Aorta (tissue), 5 donors: ENCODE measurements at regions not wholly inside any gene's neighbourhood (a gene's known extent, or its start where the extent isn't known, plus 50 kb on each side); places are given as distances from the start of the nearest gene placed in this dataset.

Source experiments
- ATAC-seq: fragments of 200-7000 bp; cut with Tn5 transposase; one replicate; pipeline ENCODE4 v1.9.1; 2022; ENCODE audit warnings: moderate library complexity; ENCODE audit not compliant: low FRiP score
- DNase-seq, 2 donors: peaks; one replicate each; pipeline ENCODE4 v3.0.0-alpha.2; 2020
- H3K27ac ChIP-seq, 2 donors: one replicate each; pipeline ENCODE4 v1.5.1; 2013; ENCODE audit warnings: low read length in 2 of 2, mild to moderate bottlenecking in 2 of 2, moderate library complexity in 2 of 2, control low read depth in 1 of 2, inconsistent platforms in 1 of 2, low read depth in 1 of 2
- H3K27me3 ChIP-seq, 2 donors: one replicate each; pipeline ENCODE4 v1.6.1; 2013; ENCODE audit warnings: control low read depth in 1 of 2, low read length in 1 of 2, mild to moderate bottlenecking in 1 of 2, moderate library complexity in 1 of 2; ENCODE audit not compliant: insufficient read depth in 2 of 2, control insufficient read depth in 1 of 2
- H3K36me3 ChIP-seq, 2 donors: one replicate each; pipeline ENCODE4 v1.6.1; 2013; ENCODE audit warnings: control low read depth in 1 of 2, low read length in 1 of 2, mild to moderate bottlenecking in 1 of 2; ENCODE audit not compliant: insufficient read depth in 2 of 2, control insufficient read depth in 1 of 2
- H3K4me1 ChIP-seq, 2 donors: one replicate each; pipeline ENCODE4 v1.6.1; 2013; ENCODE audit warnings: low read length in 2 of 2, control low read depth in 1 of 2, mild to moderate bottlenecking in 1 of 2, moderate library complexity in 1 of 2; ENCODE audit not compliant: insufficient read depth in 2 of 2, control insufficient read depth in 1 of 2
- H3K4me3 ChIP-seq, 2 donors: one replicate each; pipeline ENCODE4 v1.5.1; 2013; ENCODE audit warnings: low read length in 2 of 2, control low read depth in 1 of 2, mild to moderate bottlenecking in 1 of 2
- H3K9me3 ChIP-seq: one replicate; pipeline ENCODE4 v1.6.1; 2013; ENCODE audit warnings: mild to moderate bottlenecking, low read length; ENCODE audit not compliant: control insufficient read depth
- WGBS, 2 donors: extraction: QIAGEN DNeasy Blood & Tissue Kit; methylation state at CpG; one replicate each; pipeline ENCODE4 v1.1.7; 2013; 5-methylcytosine and 5-hydroxymethylcytosine counted together
- intact Hi-C, 2 donors: fragments of 100-400 bp; cut with DNase I; formaldehyde crosslinking; loops; one replicate each; pipeline versions ENCODE4 v1.14.2 to v1.15.0; 2022
- donor health status: healthy with polysubstance abuse.
- donor health status: Bipolar disorder and iron deficiency.
- donor health status: DM: no; HTN: no; CAD: no.
- donor health status: DM: no; HTN: no; CAD: no.
- donor health status: DM: yes; HTN: yes; CAD: no.

DNA sequence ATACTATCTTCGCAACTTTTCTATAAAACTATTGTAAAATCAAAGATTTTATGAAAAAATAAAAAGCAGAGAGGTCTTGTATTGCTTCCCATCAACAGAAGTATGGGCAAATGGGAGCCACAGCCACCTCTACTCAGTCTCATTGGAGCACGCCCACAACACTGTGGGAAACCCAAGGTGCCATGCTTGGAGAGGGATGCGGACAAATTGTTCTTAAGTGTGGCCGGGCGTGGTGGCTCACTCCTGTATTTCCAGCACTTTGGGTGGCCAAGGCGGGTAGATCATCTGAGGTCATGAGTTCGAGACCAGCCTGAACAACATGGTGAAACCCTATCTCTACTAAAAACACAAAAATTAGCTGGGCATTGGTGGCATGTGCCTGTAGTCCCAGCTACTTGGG, 498.2 kb upstream of the SOX5 start:
- no peak overlapping the region for H3K4me3 ChIP-seq
- no peak overlapping the region for H3K27ac ChIP-seq
- WGBS, 2 donors = 97% methylated on average over 7 of the region's 7 CpGs
- intact Hi-C loops = no loop called here
- DNase-seq (no peak), ATAC-seq (no peak)
- H3K4me1 ChIP-seq = no peaks in the 10 kb centered on the region
- no peaks in the 10 kb centered on the region for H3K27me3 ChIP-seq
- H3K36me3 ChIP-seq = no peaks in the 10 kb centered on the region
- no peaks in the 10 kb centered on the region for H3K9me3 ChIP-seq

DNA sequence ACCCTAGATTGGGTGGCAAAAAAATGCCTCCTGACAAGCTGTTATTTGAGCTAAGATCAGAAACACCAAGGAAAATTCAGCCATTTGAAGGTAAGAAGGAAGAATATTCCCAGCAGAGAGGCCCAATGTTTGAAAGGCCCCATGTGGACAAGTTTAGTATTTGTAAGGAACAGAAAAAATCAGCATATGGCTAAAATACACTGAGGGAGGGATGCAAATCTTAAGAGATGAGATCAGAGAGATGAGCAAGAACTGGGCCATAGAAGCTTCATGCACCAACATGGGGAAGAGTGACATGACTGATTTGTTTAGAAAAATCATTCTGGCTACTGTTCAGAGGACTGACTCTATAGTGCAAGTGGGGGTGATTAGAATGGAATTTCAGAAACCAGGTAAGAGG, 496.8 kb upstream of the SOX5 start:
- DNase-seq (no peak), ATAC-seq (no peak)
- Histone ChIP-seq H3K4me1 (peaks cover 0 to under 1% of the 10 kb centered on the region in 2 donors), H3K27me3 (no peaks in the 10 kb centered on the region), H3K27ac (no peak overlapping the region), H3K9me3 (no peaks in the 10 kb centered on the region), H3K4me3 (no peak overlapping the region), H3K36me3 (no peaks in the 10 kb centered on the region)
- intact Hi-C loops = no loop called here

DNA sequence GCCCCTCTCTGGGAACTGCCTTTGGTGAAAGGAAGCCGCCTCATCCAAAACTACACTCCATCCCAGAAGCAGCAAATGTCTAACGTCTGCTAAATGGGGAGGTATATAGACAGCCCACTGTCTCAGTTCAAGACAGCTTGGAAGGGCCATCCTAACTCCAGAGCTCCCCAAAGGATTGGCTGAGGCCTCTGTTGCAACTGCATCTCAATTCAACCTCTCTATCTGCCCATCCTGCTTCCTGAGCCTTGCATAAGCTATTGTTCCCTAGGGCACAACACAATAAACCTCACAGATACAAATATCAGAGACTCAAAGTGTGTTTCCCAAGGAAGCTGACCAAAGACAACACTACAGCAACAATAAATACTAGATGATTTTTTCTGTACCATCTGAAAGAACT, 495.2 kb upstream of the SOX5 start:
- peaks cover 0 to 3% of the 10 kb centered on the region in 2 donors for H3K4me1 ChIP-seq
- WGBS, 2 donors = 86 to 88% methylated on average over 2 of the region's 2 CpGs
- H3K9me3 ChIP-seq = no peaks in the 10 kb centered on the region
- H3K4me3 ChIP-seq = no peak overlapping the region
- intact Hi-C loops = no loop called here
- H3K36me3 ChIP-seq = no peaks in the 10 kb centered on the region
- DNase-seq (no peak), ATAC-seq (no peak)
- no peaks in the 10 kb centered on the region for H3K27me3 ChIP-seq
- no peak overlapping the region for H3K27ac ChIP-seq

DNA sequence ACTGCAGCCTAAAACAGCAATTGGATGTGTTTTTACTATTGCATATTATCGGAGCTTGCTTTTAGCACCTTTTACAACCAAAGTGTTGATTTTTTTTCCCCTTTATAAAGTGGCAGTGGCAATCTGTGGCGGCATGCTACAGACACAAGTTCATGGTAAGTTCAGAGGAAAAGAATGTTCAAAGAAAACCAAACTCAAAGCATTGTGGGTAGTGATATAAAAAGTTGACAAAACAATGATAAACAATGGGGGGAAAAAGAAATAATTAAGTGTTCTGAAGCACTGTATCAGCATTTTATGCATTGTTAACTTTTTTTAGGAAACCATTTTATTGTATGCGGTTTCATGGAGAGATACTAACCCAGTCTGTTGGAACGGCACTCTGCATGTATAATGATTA, 492.0 kb upstream of the SOX5 start:
- Histone ChIP-seq H3K4me3 (no peak overlapping the region), H3K4me1 (peaks cover 0 to 3% of the 10 kb centered on the region in 2 donors), H3K27me3 (no peaks in the 10 kb centered on the region), H3K9me3 (no peaks in the 10 kb centered on the region), H3K36me3 (no peaks in the 10 kb centered on the region), H3K27ac (no peak overlapping the region)
- intact Hi-C loops = no loop called here
- 28 to 35% methylated on average over 4 of the region's 4 CpGs for WGBS, 2 donors
- DNase-seq = no peak
- ATAC-seq = no peak

DNA sequence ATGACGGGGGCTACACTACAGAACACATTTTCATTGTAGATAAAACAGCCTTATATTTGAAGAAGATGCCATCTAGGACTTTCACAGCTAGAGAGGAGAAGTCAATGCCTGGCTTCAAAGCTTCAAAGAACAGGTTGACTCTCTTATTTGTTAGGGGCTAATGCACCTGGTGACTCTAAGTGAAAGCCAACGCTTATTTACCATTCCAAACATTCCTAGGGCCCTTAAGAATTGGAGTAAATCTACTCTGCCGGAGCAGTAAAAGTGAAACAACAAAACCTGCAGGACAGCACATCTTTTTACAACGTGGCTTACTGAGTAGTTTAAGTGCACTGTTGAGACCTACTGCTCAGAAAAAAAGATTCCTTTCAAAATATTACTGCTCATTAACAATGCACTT, 487.2 kb upstream of the SOX5 start:
- intact Hi-C loops = no loop called here
- Histone ChIP-seq H3K4me3 (no peak overlapping the region), H3K9me3 (no peaks in the 10 kb centered on the region), H3K27me3 (no peaks in the 10 kb centered on the region), H3K27ac (no peak overlapping the region), H3K36me3 (no peaks in the 10 kb centered on the region), H3K4me1 (peaks cover 0 to 7% of the 10 kb centered on the region in 2 donors)
- WGBS, 2 donors = 91 to 93% methylated on average over 4 of the region's 4 CpGs
- DNase-seq (no peak), ATAC-seq (no peak)

DNA sequence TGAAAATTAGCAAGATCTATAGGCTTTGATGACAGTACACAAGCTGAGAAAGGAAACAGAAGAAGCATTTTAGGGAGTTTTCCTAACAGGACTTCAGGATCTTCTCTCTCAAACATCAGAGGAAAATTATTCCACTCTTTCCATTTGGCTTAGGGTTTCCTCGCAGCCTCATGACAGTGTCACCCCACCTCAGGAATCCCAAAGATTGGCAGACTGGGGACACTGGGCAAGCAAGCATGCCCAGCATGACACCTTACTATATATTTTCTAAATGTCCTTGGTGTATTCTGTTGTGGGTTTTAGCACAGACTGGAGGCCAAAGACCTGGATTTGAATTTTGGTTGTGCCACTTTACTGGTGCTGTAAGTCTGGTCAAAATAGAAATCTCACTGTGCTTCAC, 482.4 kb upstream of the SOX5 start:
- H3K27me3 ChIP-seq = no peaks in the 10 kb centered on the region
- intact Hi-C loops = no loop called here
- 89 to 95% methylated on average over 1 of the region's 1 CpG for WGBS, 2 donors
- no peak overlapping the region for H3K4me3 ChIP-seq
- ATAC-seq = no peak
- H3K4me1 ChIP-seq = peaks cover 0 to 4% of the 10 kb centered on the region in 2 donors
- H3K9me3 ChIP-seq = no peaks in the 10 kb centered on the region
- no peak for DNase-seq
- H3K36me3 ChIP-seq = no peaks in the 10 kb centered on the region
- H3K27ac ChIP-seq = no peak overlapping the region

DNA sequence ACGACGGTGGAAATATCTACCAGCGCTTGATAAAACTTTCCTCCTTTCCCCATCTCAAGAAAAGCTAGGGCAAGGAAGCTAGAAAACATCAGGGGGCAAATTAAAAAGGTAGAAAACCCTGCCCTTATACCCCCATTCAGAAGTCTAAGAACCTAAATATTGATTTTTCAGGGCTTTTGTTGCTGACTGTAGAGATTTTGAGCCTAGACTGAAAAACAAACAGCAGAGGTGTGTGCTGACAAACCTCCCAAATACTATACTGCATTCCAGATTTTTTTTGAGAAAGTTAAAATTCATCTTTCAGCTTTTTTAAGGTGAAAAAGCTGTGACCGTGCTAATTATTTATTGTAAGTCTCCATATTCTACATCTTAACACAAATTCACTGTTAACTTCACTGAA, 478.3 kb upstream of the SOX5 start:
- WGBS, 2 donors = 88 to 91% methylated on average over 4 of the region's 4 CpGs
- H3K9me3 ChIP-seq = no peaks in the 10 kb centered on the region
- intact Hi-C loops = no loop called here
- peaks cover 0 to 4% of the 10 kb centered on the region in 2 donors for H3K4me1 ChIP-seq
- no peak overlapping the region for H3K27ac ChIP-seq
- no peak for ATAC-seq
- H3K36me3 ChIP-seq = no peaks in the 10 kb centered on the region
- H3K4me3 ChIP-seq = no peak overlapping the region
- no peaks in the 10 kb centered on the region for H3K27me3 ChIP-seq
- DNase-seq = no peak

DNA sequence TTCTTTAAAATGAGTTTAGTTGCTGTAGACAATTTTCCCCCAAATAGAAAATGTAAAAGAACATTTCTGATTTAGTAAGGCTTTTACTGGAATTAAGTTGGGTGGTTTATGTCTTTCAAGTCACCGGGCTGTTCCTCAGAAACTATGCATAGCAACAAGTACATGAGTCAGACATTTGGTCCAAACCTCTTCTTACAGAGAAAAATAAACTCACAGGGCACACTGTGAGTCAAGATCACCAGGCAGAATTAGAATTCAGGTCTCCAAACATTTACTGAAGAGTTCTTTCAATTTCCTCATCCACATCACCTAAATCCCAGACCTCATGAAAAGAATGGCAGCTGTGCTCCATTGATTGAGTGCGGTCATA, 476.1 kb upstream of the SOX5 start:
- no peak overlapping the region for H3K4me3 ChIP-seq
- H3K36me3 ChIP-seq = peaks cover 0 to 3% of the 10 kb centered on the region in 2 donors
- 51 to 52% methylated on average over 2 of the region's 2 CpGs for WGBS, 2 donors
- no peaks in the 10 kb centered on the region for H3K27me3 ChIP-seq
- peak; percentile 55 for ATAC-seq
- H3K9me3 ChIP-seq = no peaks in the 10 kb centered on the region
- peak overlapping the region in 1 of 2 donors; percentile 2 for H3K27ac ChIP-seq
- intact Hi-C loops = no loop called here
- no peak for DNase-seq
- H3K4me1 ChIP-seq = no peaks in the 10 kb centered on the region

DNA sequence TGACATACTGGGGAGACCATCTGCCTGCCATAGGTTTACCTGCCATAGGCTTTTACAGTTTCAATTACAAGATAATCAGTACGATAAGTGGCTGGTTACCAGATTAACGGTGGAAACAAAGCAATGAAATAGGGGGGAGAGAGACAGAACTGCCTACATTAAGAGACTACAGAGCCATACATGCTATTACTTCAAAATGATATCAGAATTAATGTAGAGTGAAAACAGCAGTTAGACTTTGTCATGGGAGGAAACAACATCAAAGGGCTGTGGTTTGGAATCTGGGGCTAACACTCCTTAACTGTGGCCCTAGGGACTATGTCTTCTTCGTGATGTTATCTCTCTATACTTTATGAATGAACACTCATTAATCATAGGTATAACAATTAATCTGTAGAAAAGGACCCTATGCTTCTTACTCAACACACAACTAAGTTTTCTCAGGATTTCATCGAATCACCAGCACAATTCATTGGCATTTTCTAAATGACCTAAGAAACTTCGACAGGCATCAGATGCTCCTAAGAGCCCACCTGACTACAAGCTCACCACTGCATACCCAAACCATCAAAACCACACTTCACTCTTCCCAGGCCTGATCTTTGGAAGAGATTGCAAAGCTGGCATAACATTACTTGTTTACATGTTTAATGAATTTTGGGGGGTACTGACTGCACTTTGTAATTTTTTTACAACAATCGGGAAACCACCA, 475.6 kb upstream of the SOX5 start:
- intact Hi-C loops = no loop called here
- ATAC-seq = no peak
- DNase-seq = no peak
- H3K4me3 ChIP-seq = no peak overlapping the region
- 84 to 86% methylated on average over 6 of the region's 6 CpGs for WGBS, 2 donors
- H3K27ac ChIP-seq = peak overlapping the region in 1 of 2 donors; percentile 51
- H3K9me3 ChIP-seq = no peaks in the 10 kb centered on the region
- no peaks in the 10 kb centered on the region for H3K27me3 ChIP-seq
- H3K4me1 ChIP-seq = no peaks in the 10 kb centered on the region
- H3K36me3 ChIP-seq = peaks cover 0 to 3% of the 10 kb centered on the region in 2 donors
